SU-DHL-6 (cell line): ENCODE measurements at regions not wholly inside any gene's neighbourhood (a gene's known extent, or its start where the extent isn't known, plus 50 kb on each side); places are given as distances from the start of the nearest gene placed in this dataset.

Source experiments
- H2AFZ ChIP-seq: fragments of 200-600 bp; sonication (generic); 2 replicates; pipeline ENCODE4 v1.6.1; 2014; ENCODE audit warnings: low read depth, mild to moderate bottlenecking, moderate library complexity, mixed read lengths, antibody characterized with exemption, low read length; ENCODE audit not compliant: severe bottlenecking
- H3F3A ChIP-seq: fragments of 200-600 bp; shearing (Covaris generic); 2 replicates; pipeline ENCODE4 v1.6.0; 2016; ENCODE audit warnings: antibody characterized with exemption, mild to moderate bottlenecking; ENCODE audit not compliant: insufficient read depth
- H3K27ac ChIP-seq: fragments of 200-600 bp; sonication (generic); 2 replicates; pipeline ENCODE4 v1.5.1; 2016; ENCODE audit warnings: low read depth, mild to moderate bottlenecking, low read length, moderate library complexity, mixed read lengths
- H3K27me3 ChIP-seq: fragments of 200-600 bp; sonication (generic), shearing (Covaris generic); 2 replicates; pipeline ENCODE4 v1.6.0; 2014; ENCODE audit warnings: mild to moderate bottlenecking, low read length
- H3K36me3 ChIP-seq: fragments of 200-600 bp; sonication (generic); 2 replicates; pipeline ENCODE4 v1.6.1; 2014; ENCODE audit warnings: mild to moderate bottlenecking, low read length, mixed read lengths
- H3K4me2 ChIP-seq: fragments of 300-600, 200-600 bp; shearing (Covaris generic), sonication (generic); 2 replicates; pipeline ENCODE4 v1.6.0; 2014; ENCODE audit warnings: low read length, low read depth, mild to moderate bottlenecking; ENCODE audit not compliant: poor library complexity, severe bottlenecking
- H3K4me3 ChIP-seq: fragments of 200-600 bp; sonication (generic); 2 replicates; pipeline ENCODE4 v1.5.1; 2014; ENCODE audit warnings: antibody characterized with exemption, low read length, mild to moderate bottlenecking, mixed read lengths; ENCODE audit not compliant: insufficient read depth, poor library complexity, severe bottlenecking
- H3K79me2 ChIP-seq: fragments of 200-600 bp; sonication (generic); 2 replicates; pipeline ENCODE4 v1.6.1; 2014; ENCODE audit warnings: mild to moderate bottlenecking, low read length, moderate library complexity; ENCODE audit not compliant: insufficient read depth
- H3K9ac ChIP-seq: fragments of 200-600 bp; sonication (generic); 2 replicates; pipeline ENCODE4 v1.7.0; 2014; ENCODE audit warnings: mild to moderate bottlenecking, low read length
- H3K9me2 ChIP-seq: fragments of 200-600 bp; sonication (generic); replicated peaks from 2 replicates; pipeline ENCODE4 v1.6.1; 2014; ENCODE audit warnings: low read length; ENCODE audit not compliant: insufficient read depth
- H3K9me3 ChIP-seq: fragments of 200-600 bp; sonication (generic); 2 replicates; pipeline ENCODE4 v1.6.1; 2014; ENCODE audit warnings: low read length, mixed read lengths; ENCODE audit not compliant: insufficient read depth
- H4K20me1 ChIP-seq: fragments of 200-600 bp; sonication (generic); 2 replicates; pipeline ENCODE4 v1.6.1; 2014; ENCODE audit warnings: low read depth, mild to moderate bottlenecking, antibody characterized with exemption, low read length, moderate library complexity, mixed read lengths
- EZH2phosphoT487 ChIP-seq: fragments of 200-600 bp; sonication (generic), shearing (Covaris generic); conservative IDR thresholded peaks from 2 replicates; pipeline ENCODE4 v1.6.1; 2018; ENCODE audit warnings: mild to moderate bottlenecking, antibody characterized with exemption, low read length, moderate library complexity, mixed read lengths
- TF ChIP-seq, protein P1 (sequence below): fragments of 200-600 bp; sonication (generic); IDR thresholded peaks from one replicate; pipeline ENCODE4 v1.5.1; 2017; ENCODE audit warnings: antibody characterized with exemption, mild to moderate bottlenecking, low read length, moderate library complexity; ENCODE audit not compliant: insufficient read depth, poor library complexity, severe bottlenecking

DNA sequence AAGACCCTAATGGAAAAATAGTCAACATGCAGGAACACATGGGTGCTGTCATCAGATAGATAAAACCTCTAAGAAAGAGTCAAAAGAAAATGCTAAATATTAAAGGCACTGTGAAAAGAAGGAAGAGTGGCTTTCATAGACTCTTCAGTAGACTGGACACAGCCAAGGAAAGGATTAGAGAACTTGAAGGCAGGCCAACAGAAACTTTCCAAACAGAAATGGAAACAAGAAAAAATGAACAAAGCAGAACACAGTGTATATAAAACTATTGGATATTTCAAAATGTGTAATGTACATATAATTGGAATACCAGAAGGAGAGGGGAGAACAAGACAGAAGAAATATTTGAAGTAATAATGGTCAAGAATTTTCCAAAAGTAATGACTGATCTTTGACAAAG is 431.9 kb downstream of the MATN1 start:
- H3K4me3 ChIP-seq, result no peak overlapping the region
- H3K79me2 ChIP-seq, result no peaks in the 10 kb centered on the region
- TF ChIP-seq EZH2phosphoT487, result no peak
- TF ChIP-seq, protein P1, sequence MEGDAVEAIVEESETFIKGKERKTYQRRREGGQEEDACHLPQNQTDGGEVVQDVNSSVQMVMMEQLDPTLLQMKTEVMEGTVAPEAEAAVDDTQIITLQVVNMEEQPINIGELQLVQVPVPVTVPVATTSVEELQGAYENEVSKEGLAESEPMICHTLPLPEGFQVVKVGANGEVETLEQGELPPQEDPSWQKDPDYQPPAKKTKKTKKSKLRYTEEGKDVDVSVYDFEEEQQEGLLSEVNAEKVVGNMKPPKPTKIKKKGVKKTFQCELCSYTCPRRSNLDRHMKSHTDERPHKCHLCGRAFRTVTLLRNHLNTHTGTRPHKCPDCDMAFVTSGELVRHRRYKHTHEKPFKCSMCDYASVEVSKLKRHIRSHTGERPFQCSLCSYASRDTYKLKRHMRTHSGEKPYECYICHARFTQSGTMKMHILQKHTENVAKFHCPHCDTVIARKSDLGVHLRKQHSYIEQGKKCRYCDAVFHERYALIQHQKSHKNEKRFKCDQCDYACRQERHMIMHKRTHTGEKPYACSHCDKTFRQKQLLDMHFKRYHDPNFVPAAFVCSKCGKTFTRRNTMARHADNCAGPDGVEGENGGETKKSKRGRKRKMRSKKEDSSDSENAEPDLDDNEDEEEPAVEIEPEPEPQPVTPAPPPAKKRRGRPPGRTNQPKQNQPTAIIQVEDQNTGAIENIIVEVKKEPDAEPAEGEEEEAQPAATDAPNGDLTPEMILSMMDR, result no peak
- H3K27ac ChIP-seq, result no peak overlapping the region
- no peaks in the 10 kb centered on the region for H3K9me2 ChIP-seq
- H2AFZ ChIP-seq, result no peak overlapping the region
- no peak overlapping the region for H3K4me2 ChIP-seq
- H3K9me3 ChIP-seq, result no peaks in the 10 kb centered on the region
- no peaks in the 10 kb centered on the region for H3K27me3 ChIP-seq
- no peaks in the 10 kb centered on the region for H3F3A ChIP-seq
- H3K36me3 ChIP-seq, result no peaks in the 10 kb centered on the region
- no peaks in the 10 kb centered on the region for H4K20me1 ChIP-seq
- no peak overlapping the region for H3K9ac ChIP-seq

DNA sequence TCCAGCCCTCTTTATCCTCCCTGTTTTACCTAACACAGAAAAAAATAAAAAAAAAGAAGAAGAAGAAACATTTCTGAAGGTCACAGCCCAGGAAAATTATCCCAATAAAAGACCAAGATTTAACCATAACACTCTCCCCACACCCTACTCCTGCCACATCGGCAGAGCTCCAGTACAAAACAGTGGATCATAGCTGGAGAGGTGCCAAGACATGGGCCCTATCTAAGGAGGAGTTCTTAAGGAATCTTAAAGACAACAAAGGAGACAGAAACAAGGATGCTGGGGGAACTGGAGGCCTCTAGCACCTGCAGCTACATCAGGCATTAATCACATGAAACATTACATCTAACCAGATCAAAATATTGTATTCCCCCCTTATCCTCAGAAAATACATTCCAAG is 432.8 kb downstream of the MATN1 start:
- Histone ChIP-seq H4K20me1 (no peaks in the 10 kb centered on the region), H3K4me2 (no peak overlapping the region), H3K4me3 (no peak overlapping the region), H2AFZ (no peak overlapping the region), H3K9ac (no peak overlapping the region), H3K27me3 (no peaks in the 10 kb centered on the region), H3K79me2 (no peaks in the 10 kb centered on the region), H3K36me3 (no peaks in the 10 kb centered on the region), H3K27ac (no peak overlapping the region), H3K9me2 (no peaks in the 10 kb centered on the region), H3K9me3 (no peaks in the 10 kb centered on the region), H3F3A (no peaks in the 10 kb centered on the region)
- TF ChIP-seq, protein P1, result no peak
- TF ChIP-seq EZH2phosphoT487, result no peak

DNA sequence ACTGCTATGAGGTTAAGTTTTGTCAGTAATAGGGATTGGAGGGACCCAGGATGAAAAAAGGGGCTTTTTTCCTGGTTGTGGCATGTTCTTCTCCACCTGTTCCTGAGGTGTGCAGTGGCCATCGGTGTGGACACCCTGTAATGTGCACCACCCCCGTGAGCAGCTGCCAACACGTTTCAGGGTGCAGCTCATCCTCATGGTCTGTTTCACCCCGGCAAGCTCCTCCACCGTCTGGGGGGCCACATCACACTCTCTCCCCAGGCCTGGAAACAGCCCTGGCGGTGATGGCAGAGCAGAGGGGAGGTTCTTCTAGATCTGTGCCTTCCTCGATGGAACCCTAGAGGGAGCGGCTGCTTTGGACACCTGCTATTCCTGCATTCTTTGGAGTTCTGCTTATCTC is 435.4 kb downstream of the MATN1 start:
- Histone ChIP-seq H3K4me2 (no peak overlapping the region), H3K9me2 (no peaks in the 10 kb centered on the region)

More for the DNA sequence above, 435.4 kb downstream of the MATN1 start:
- Histone ChIP-seq H3K27ac (no peak overlapping the region), H3K9ac (no peak overlapping the region), H2AFZ (no peak overlapping the region), H4K20me1 (no peaks in the 10 kb centered on the region), H3K9me3 (no peaks in the 10 kb centered on the region), H3K27me3 (no peaks in the 10 kb centered on the region), H3K79me2 (no peaks in the 10 kb centered on the region), H3K4me3 (no peak overlapping the region), H3K36me3 (no peaks in the 10 kb centered on the region), H3F3A (no peaks in the 10 kb centered on the region)
- no peak for TF ChIP-seq EZH2phosphoT487
- TF ChIP-seq, protein P1, result no peak
